Neural cell (in vitro differentiated cells): ENCODE measurements at regions not wholly inside any gene's neighbourhood (a gene's known extent, or its start where the extent isn't known, plus 50 kb on each side); places are given as distances from the start of the nearest gene placed in this dataset.

ENCODE experiments used
- H2AFZ ChIP-seq: fragments of 200-600, 300-800 bp; sonication (generic), shearing (Covaris generic); 2 replicates; pipeline ENCODE4 v1.6.0; 2014; ENCODE audit warnings: low read depth, mild to moderate bottlenecking, antibody characterized with exemption, low read length, moderate library complexity
- H3F3A ChIP-seq: fragments of 200-600 bp; shearing (Covaris generic); 2 replicates; pipeline ENCODE4 v1.6.1; 2016; ENCODE audit warnings: mild to moderate bottlenecking, moderate library complexity, mixed read lengths, antibody characterized with exemption, low read length; ENCODE audit not compliant: insufficient read depth, poor library complexity, severe bottlenecking
- H3K27ac ChIP-seq: fragments of 200-600, 300-800 bp; sonication (generic), shearing (Covaris generic); 2 replicates; pipeline ENCODE4 v1.5.1; 2014; ENCODE audit warnings: mild to moderate bottlenecking, low read length, moderate library complexity
- H3K27me3 ChIP-seq: fragments of 300-800, 200-600 bp; sonication (generic), shearing (Covaris generic); 2 replicates; pipeline ENCODE4 v1.6.0; 2014; ENCODE audit warnings: mild to moderate bottlenecking, low read depth, low read length, moderate library complexity; ENCODE audit not compliant: insufficient read depth
- H3K36me3 ChIP-seq: fragments of 300-800, 200-600 bp; sonication (generic), shearing (Covaris generic); 2 replicates; pipeline ENCODE4 v1.5.1; 2014; ENCODE audit warnings: mild to moderate bottlenecking, antibody characterized with exemption, low read length, moderate library complexity; ENCODE audit not compliant: insufficient read depth
- H3K4me2 ChIP-seq: fragments of 300-800, 200-600 bp; sonication (generic), shearing (Covaris generic); 2 replicates; pipeline ENCODE4 v1.6.0; 2014; ENCODE audit warnings: mild to moderate bottlenecking, low read length
- H3K4me3 ChIP-seq: fragments of 300-800, 200-600 bp; sonication (generic), shearing (Covaris generic); 2 replicates; pipeline ENCODE4 v1.5.1; 2014; ENCODE audit warnings: mild to moderate bottlenecking, low read length, moderate library complexity
- H3K79me2 ChIP-seq: fragments of 200-600 bp; shearing (Covaris generic); replicated peaks from 2 replicates; pipeline ENCODE4 v1.6.0; 2014; ENCODE audit warnings: mild to moderate bottlenecking, low read length, moderate library complexity; ENCODE audit not compliant: insufficient read depth
- H3K9ac ChIP-seq: fragments of 300-800, 200-600 bp; sonication (generic), shearing (Covaris generic); 2 replicates; pipeline ENCODE4 v1.6.1; 2016; ENCODE audit warnings: mild to moderate bottlenecking, low read length, mixed read lengths
- H3K9me2 ChIP-seq: fragments of 200-600 bp; shearing (Covaris generic); 2 replicates; pipeline ENCODE4 v1.6.1; 2016; ENCODE audit warnings: mild to moderate bottlenecking, low read length, mixed read lengths; ENCODE audit not compliant: insufficient read depth
- H3K9me3 ChIP-seq: fragments of 200-600, 300-800 bp; sonication (generic), shearing (Covaris generic); 2 replicates; pipeline ENCODE4 v1.6.1; 2016; ENCODE audit warnings: mild to moderate bottlenecking, mixed run types, low read length, moderate library complexity, mixed read lengths
- H4K20me1 ChIP-seq: fragments of 200-600 bp; shearing (Covaris generic); 2 replicates; pipeline ENCODE4 v1.6.1; 2016; ENCODE audit warnings: mild to moderate bottlenecking, mixed run types; ENCODE audit not compliant: insufficient read depth
- EP300 ChIP-seq: fragments of 450-650 bp; conservative IDR thresholded peaks from 2 replicates; pipeline ENCODE4 v1.6.1; 2014; ENCODE audit warnings: antibody characterized with exemption, mild to moderate bottlenecking, moderate library complexity; ENCODE audit not compliant: poor library complexity, severe bottlenecking
- EZH2 ChIP-seq: fragments of 200-600, 300-800 bp; shearing (Covaris generic), sonication (generic); IDR thresholded peaks from 2 replicates; pipeline ENCODE4 v1.6.1; 2014; ENCODE audit warnings: antibody characterized with exemption, low read length, borderline replicate concordance, mild to moderate bottlenecking; ENCODE audit not compliant: insufficient read depth, poor library complexity, severe bottlenecking
- MXI1 ChIP-seq: fragments of 450-650 bp; conservative IDR thresholded peaks from 2 replicates; pipeline ENCODE4 v1.6.1; 2014; ENCODE audit warnings: antibody characterized with exemption, mild to moderate bottlenecking; ENCODE audit not compliant: poor library complexity, severe bottlenecking
- POLR2AphosphoS5 ChIP-seq: IDR thresholded peaks from 2 replicates; pipeline ENCODE4 v1.6.1; 2012
- RAD21 ChIP-seq: fragments of 450-650 bp; conservative IDR thresholded peaks from 2 replicates; pipeline ENCODE4 v1.6.1; 2014; ENCODE audit warnings: antibody characterized with exemption, mild to moderate bottlenecking, moderate library complexity
- SMC3 ChIP-seq: fragments of 450-650 bp; conservative IDR thresholded peaks from 2 replicates; pipeline ENCODE4 v1.6.1; 2014; ENCODE audit warnings: antibody characterized with exemption, mild to moderate bottlenecking, moderate library complexity; ENCODE audit not compliant: poor library complexity
- TAF1 ChIP-seq: IDR thresholded peaks from 2 replicates; pipeline ENCODE4 v1.6.1; 2012; ENCODE audit warnings: low read depth
- TF ChIP-seq, protein P1 (sequence below): fragments of 450-650 bp; IDR thresholded peaks from 2 replicates; pipeline ENCODE4 v1.5.1; 2014; ENCODE audit warnings: antibody characterized with exemption, mild to moderate bottlenecking, moderate library complexity; ENCODE audit not compliant: poor library complexity, severe bottlenecking
- TF ChIP-seq, protein P2 (sequence below): IDR thresholded peaks from 2 replicates; pipeline ENCODE4 v1.6.1; 2012; ENCODE audit warnings: borderline replicate concordance

DNA sequence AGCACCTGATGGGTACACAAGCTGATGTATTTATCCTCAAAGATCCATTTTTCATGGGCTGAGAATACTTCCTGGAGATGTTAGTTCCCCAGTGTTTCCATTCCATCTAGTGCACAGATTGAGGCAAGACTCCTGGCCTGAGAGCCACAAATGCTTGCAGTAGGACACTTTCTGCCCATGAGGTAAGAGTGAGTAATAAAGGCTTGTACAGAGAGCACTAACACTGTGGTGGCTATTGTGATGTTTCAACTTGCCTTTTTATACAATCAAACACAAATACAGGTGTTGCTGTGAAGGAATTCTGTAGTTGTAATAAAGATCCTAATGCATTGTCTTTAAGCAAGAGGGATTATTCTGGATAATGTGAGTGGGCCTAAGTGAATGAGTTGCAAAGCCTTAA lies 186.1 kb upstream of the ADAMTS5 start:
- no peaks in the 10 kb centered on the region for H3K9me2 ChIP-seq
- H3K4me2 ChIP-seq: no peak overlapping the region
- no peaks in the 10 kb centered on the region for H3F3A ChIP-seq
- no peaks in the 10 kb centered on the region for H3K79me2 ChIP-seq
- H4K20me1 ChIP-seq: no peaks in the 10 kb centered on the region
- H3K9me3 ChIP-seq: no peaks in the 10 kb centered on the region
- no peak overlapping the region for H2AFZ ChIP-seq
- H3K9ac ChIP-seq: no peak overlapping the region
- TF ChIP-seq MXI1 (no peak), SMC3 (no peak)
- TF ChIP-seq, protein P1, sequence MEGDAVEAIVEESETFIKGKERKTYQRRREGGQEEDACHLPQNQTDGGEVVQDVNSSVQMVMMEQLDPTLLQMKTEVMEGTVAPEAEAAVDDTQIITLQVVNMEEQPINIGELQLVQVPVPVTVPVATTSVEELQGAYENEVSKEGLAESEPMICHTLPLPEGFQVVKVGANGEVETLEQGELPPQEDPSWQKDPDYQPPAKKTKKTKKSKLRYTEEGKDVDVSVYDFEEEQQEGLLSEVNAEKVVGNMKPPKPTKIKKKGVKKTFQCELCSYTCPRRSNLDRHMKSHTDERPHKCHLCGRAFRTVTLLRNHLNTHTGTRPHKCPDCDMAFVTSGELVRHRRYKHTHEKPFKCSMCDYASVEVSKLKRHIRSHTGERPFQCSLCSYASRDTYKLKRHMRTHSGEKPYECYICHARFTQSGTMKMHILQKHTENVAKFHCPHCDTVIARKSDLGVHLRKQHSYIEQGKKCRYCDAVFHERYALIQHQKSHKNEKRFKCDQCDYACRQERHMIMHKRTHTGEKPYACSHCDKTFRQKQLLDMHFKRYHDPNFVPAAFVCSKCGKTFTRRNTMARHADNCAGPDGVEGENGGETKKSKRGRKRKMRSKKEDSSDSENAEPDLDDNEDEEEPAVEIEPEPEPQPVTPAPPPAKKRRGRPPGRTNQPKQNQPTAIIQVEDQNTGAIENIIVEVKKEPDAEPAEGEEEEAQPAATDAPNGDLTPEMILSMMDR: no peak
- H3K27ac ChIP-seq: no peak overlapping the region
- no peaks in the 10 kb centered on the region for H3K36me3 ChIP-seq
- no peak overlapping the region for H3K4me3 ChIP-seq
- no peaks in the 10 kb centered on the region for H3K27me3 ChIP-seq

DNA sequence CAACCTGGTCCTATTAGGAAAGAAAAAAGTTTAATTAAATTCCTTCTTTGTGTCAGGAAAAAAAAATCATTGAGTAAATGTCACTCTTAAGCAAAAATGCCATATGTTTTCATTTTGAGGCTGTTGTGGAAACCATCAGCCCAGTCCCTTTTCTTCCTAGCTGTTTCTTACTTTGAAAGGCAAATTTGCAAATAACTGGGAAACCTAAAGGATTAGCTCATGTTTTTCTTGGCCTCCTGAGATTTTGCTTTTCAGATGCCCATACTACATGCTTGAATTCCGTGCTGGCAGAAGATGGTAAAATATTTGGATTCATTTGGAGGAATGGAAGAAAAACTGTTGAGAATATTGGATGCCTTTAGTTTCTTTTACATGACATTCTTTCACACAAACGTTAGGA lies 182.1 kb upstream of the ADAMTS5 start:
- no peak overlapping the region for H3K9ac ChIP-seq
- H3K9me3 ChIP-seq: no peaks in the 10 kb centered on the region
- no peaks in the 10 kb centered on the region for H3K27me3 ChIP-seq
- no peaks in the 10 kb centered on the region for H3F3A ChIP-seq
- no peaks in the 10 kb centered on the region for H3K79me2 ChIP-seq
- no peaks in the 10 kb centered on the region for H3K9me2 ChIP-seq
- no peaks in the 10 kb centered on the region for H4K20me1 ChIP-seq
- H2AFZ ChIP-seq: no peak overlapping the region
- H3K4me3 ChIP-seq: no peak overlapping the region
- TF ChIP-seq RAD21: no peak
- TF ChIP-seq, protein P1: no peak
- TF ChIP-seq EP300: no peak
- TF ChIP-seq SMC3: no peak
- TF ChIP-seq POLR2AphosphoS5: no peak
- TF ChIP-seq TAF1: no peak
- TF ChIP-seq EZH2: no peak
- no peak overlapping the region for H3K4me2 ChIP-seq
- H3K36me3 ChIP-seq: no peaks in the 10 kb centered on the region
- H3K27ac ChIP-seq: no peak overlapping the region

DNA sequence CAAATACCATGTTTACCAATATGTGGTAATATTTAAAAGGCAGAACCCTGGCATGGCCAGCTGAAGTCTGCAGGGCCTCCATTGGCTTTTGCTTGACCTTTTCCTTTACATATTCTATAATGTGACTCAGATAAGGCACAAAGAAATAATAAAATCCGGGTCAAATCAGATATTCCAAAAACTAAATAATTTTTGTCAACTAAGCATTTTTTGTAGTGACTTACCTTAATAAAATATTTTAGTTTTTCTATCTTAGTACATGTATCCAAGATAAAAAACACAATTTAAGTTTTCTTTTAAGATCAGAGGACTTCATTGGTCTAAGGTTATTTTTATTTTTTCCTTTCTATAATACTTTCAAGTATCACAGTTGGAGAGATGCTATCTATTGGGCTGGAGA lies 179.4 kb upstream of the ADAMTS5 start:
- no peak overlapping the region for H3K27ac ChIP-seq
- no peak overlapping the region for H3K4me2 ChIP-seq
- H3K9me2 ChIP-seq: no peaks in the 10 kb centered on the region
- no peaks in the 10 kb centered on the region for H3K27me3 ChIP-seq
- no peaks in the 10 kb centered on the region for H4K20me1 ChIP-seq
- no peaks in the 10 kb centered on the region for H3K9me3 ChIP-seq
- no peak overlapping the region for H3K9ac ChIP-seq
- no peaks in the 10 kb centered on the region for H3K36me3 ChIP-seq
- no peaks in the 10 kb centered on the region for H3F3A ChIP-seq
- TF ChIP-seq, protein P2, sequence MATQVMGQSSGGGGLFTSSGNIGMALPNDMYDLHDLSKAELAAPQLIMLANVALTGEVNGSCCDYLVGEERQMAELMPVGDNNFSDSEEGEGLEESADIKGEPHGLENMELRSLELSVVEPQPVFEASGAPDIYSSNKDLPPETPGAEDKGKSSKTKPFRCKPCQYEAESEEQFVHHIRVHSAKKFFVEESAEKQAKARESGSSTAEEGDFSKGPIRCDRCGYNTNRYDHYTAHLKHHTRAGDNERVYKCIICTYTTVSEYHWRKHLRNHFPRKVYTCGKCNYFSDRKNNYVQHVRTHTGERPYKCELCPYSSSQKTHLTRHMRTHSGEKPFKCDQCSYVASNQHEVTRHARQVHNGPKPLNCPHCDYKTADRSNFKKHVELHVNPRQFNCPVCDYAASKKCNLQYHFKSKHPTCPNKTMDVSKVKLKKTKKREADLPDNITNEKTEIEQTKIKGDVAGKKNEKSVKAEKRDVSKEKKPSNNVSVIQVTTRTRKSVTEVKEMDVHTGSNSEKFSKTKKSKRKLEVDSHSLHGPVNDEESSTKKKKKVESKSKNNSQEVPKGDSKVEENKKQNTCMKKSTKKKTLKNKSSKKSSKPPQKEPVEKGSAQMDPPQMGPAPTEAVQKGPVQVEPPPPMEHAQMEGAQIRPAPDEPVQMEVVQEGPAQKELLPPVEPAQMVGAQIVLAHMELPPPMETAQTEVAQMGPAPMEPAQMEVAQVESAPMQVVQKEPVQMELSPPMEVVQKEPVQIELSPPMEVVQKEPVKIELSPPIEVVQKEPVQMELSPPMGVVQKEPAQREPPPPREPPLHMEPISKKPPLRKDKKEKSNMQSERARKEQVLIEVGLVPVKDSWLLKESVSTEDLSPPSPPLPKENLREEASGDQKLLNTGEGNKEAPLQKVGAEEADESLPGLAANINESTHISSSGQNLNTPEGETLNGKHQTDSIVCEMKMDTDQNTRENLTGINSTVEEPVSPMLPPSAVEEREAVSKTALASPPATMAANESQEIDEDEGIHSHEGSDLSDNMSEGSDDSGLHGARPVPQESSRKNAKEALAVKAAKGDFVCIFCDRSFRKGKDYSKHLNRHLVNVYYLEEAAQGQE: no peak
- H3K4me3 ChIP-seq: no peak overlapping the region
- H2AFZ ChIP-seq: no peak overlapping the region
- no peaks in the 10 kb centered on the region for H3K79me2 ChIP-seq
